Inflammatory macrophage treated with lipopolysaccharide for 4 hours (primary cell): ENCODE measurements at regions not wholly inside any gene's neighbourhood (a gene's known extent, or its start where the extent isn't known, plus 50 kb on each side); places are given as distances from the start of the nearest gene placed in this dataset.

Experiments
- DNase-seq: peaks from one replicate; pipeline ENCODE4 v3.0.0-alpha.2; 2020

- DNase-seq: no peak
Observed at GRCh38 chr5:30117135-30117534, 1076.4 kb upstream of the CDH6 start.

- DNase-seq: no peak
Observed at GRCh38 chr5:30113542-30113941, 1079.9 kb upstream of the CDH6 start.

GRCh38 chr5:30112867-30113266, 1080.6 kb upstream of the CDH6 start:
- no peak for DNase-seq

GRCh38 chr5:30108051-30108450, 1085.4 kb upstream of the CDH6 start:
- no peak for DNase-seq

- no peak for DNase-seq
Observed at GRCh38 chr5:30106596-30106995, 1086.9 kb upstream of the CDH6 start.

GRCh38 chr5:30104872-30105596, 1088.5 kb upstream of the CDH6 start:
- no peak for DNase-seq

GRCh38 chr5:30103452-30104202, 1089.9 kb upstream of the CDH6 start:
- DNase-seq: no peak

GRCh38 chr5:30103052-30103451, 1090.4 kb upstream of the CDH6 start:
- no peak for DNase-seq

GRCh38 chr5:30102185-30102584, 1091.3 kb upstream of the CDH6 start:
- DNase-seq: no peak

- no peak for DNase-seq
Observed at GRCh38 chr5:30100929-30101328, 1092.6 kb upstream of the CDH6 start.

- DNase-seq: no peak
Observed at GRCh38 chr5:30100148-30100713, 1093.3 kb upstream of the CDH6 start.

- no peak for DNase-seq
Observed at GRCh38 chr5:30099634-30100033, 1093.9 kb upstream of the CDH6 start.

- no peak for DNase-seq
Observed at GRCh38 chr5:30098940-30099339, 1094.5 kb upstream of the CDH6 start.

GRCh38 chr5:30092548-30092947, 1100.9 kb upstream of the CDH6 start:
- DNase-seq: no peak

GRCh38 chr5:30069441-30070263, 1123.8 kb upstream of the CDH6 start:
- no peak for DNase-seq

- no peak for DNase-seq
Observed at GRCh38 chr5:30063503-30063902, 1130.0 kb upstream of the CDH6 start.

- no peak for DNase-seq
Observed at GRCh38 chr5:30051976-30052375, 1141.5 kb upstream of the CDH6 start.

GRCh38 chr5:30050056-30050815, 1143.2 kb upstream of the CDH6 start:
- DNase-seq: no peak

- DNase-seq: no peak
Observed at GRCh38 chr5:30042677-30043076, 1150.8 kb upstream of the CDH6 start.

- no peak for DNase-seq
Observed at GRCh38 chr5:30041831-30042385, 1151.6 kb upstream of the CDH6 start.

GRCh38 chr5:30041291-30041690, 1152.2 kb upstream of the CDH6 start:
- no peak for DNase-seq

GRCh38 chr5:30040488-30041118, 1152.9 kb upstream of the CDH6 start:
- peak; percentile 3 for DNase-seq
